ENCODE measurements at regions not wholly inside any gene's neighbourhood (a gene's known extent, or its start where the extent isn't known, plus 50 kb on each side); places are given as distances from the start of the nearest gene placed in this dataset.

- TF ChIP-seq MAX (IDR thresholded peaks at IDR 0.05; ENCODE audit: low read depth, low read length) (no peak), CTCF (IDR thresholded peaks at IDR 0.05; ENCODE audit: low read depth, low read length) (no peak)
These were observed 119.9 kb downstream of the HFE start for GRCh38 chr6:26206868-26207801.
